Brain microvascular endothelial cell (primary cell): ENCODE measurements at regions not wholly inside any gene's neighbourhood (a gene's known extent, or its start where the extent isn't known, plus 50 kb on each side); places are given as distances from the start of the nearest gene placed in this dataset.

Source experiments
- DNase-seq: peaks from one replicate; pipeline ENCODE4 v3.0.0-alpha.2; 2020
- H3K27ac ChIP-seq: fragments of 250-450 bp; sonication (Bioruptor Pico); 2 replicates; pipeline ENCODE4 v1.5.1; 2020; ENCODE audit warnings: mild to moderate bottlenecking, moderate library complexity
- H3K27me3 ChIP-seq: fragments of 250-450 bp; sonication (Bioruptor Pico); replicated peaks from 2 replicates; pipeline ENCODE4 v1.5.1; 2020; ENCODE audit warnings: mild to moderate bottlenecking
- H3K36me3 ChIP-seq: fragments of 250-450 bp; sonication (Bioruptor Pico); replicated peaks from 2 replicates; pipeline ENCODE4 v1.5.1; 2020; ENCODE audit warnings: mild to moderate bottlenecking
- H3K4me3 ChIP-seq: 2 replicates; pipeline ENCODE4 v1.5.1; 2011; ENCODE audit warnings: low read depth, mild to moderate bottlenecking, control low read depth, low read length, moderate library complexity
- CTCF ChIP-seq: IDR thresholded peaks from 2 replicates; pipeline ENCODE4 v1.5.1; 2011; ENCODE audit warnings: low read depth, mild to moderate bottlenecking, moderate library complexity, low read length, control low read depth, inconsistent platforms; ENCODE audit errors: missing control alignments
- in situ Hi-C: cut with HindIII; loops from 2 replicates; pipeline ENCODE4 v1.10.0; 2017; ENCODE audit warnings: low sequenced_read_pairs, low pct_ligation_motif_present

- H3K27ac ChIP-seq: no peak overlapping the region
- H3K4me3 ChIP-seq: no peak overlapping the region
- no peak for DNase-seq
- H3K27me3 ChIP-seq: no peaks in the 10 kb centered on the region
- TF ChIP-seq CTCF: no peak
- in situ Hi-C loops: no loop called here
- H3K36me3 ChIP-seq: no peaks in the 10 kb centered on the region
Observed at GRCh38 chr5:167798448-167798847, 493.0 kb upstream of the WWC1 start.

- Histone ChIP-seq H3K27ac (no peak overlapping the region), H3K4me3 (no peak overlapping the region), H3K27me3 (no peaks in the 10 kb centered on the region), H3K36me3 (no peaks in the 10 kb centered on the region)
- no peak for TF ChIP-seq CTCF
- in situ Hi-C loops: no loop called here
- DNase-seq: no peak
Observed at GRCh38 chr5:167800427-167800826, 491.0 kb upstream of the WWC1 start.

GRCh38 chr5:167801999-167802398, 489.4 kb upstream of the WWC1 start:
- Histone ChIP-seq H3K27ac (no peak overlapping the region), H3K4me3 (no peak overlapping the region), H3K36me3 (no peaks in the 10 kb centered on the region), H3K27me3 (no peaks in the 10 kb centered on the region)
- no peak for TF ChIP-seq CTCF
- in situ Hi-C loops: no loop called here
- DNase-seq: no peak

- H3K27ac ChIP-seq: no peak overlapping the region
- TF ChIP-seq CTCF: no peak
Observed at GRCh38 chr5:167802755-167803431, 488.6 kb upstream of the WWC1 start.

GRCh38 chr5:167804512-167805220, 486.8 kb upstream of the WWC1 start:
- H3K27ac ChIP-seq: no peak overlapping the region
- no peaks in the 10 kb centered on the region for H3K36me3 ChIP-seq
- no peaks in the 10 kb centered on the region for H3K27me3 ChIP-seq
- no peak for DNase-seq
- no peak for TF ChIP-seq CTCF
- no peak overlapping the region for H3K4me3 ChIP-seq
- in situ Hi-C loops: no loop called here

More at GRCh38 chr5:167802755-167803431, 488.6 kb upstream of the WWC1 start:
- Histone ChIP-seq H3K27me3 (no peaks in the 10 kb centered on the region), H3K36me3 (no peaks in the 10 kb centered on the region), H3K4me3 (no peak overlapping the region)
- DNase-seq: no peak
- in situ Hi-C loops: no loop called here

- no peak for DNase-seq
- TF ChIP-seq CTCF: no peak
- Histone ChIP-seq H3K27me3 (no peaks in the 10 kb centered on the region), H3K4me3 (no peak overlapping the region), H3K27ac (no peak overlapping the region), H3K36me3 (no peaks in the 10 kb centered on the region)
- in situ Hi-C loops: no loop called here
Observed at GRCh38 chr5:167810573-167810972, 480.9 kb upstream of the WWC1 start.
